ENCODE measurements at regions not wholly inside any gene's neighbourhood (a gene's known extent, or its start where the extent isn't known, plus 50 kb on each side); places are given as distances from the start of the nearest gene placed in this dataset.

GRCh38 chr2:64220894-64221617 lies 76.8 kb upstream of the PELI1 start:
- no peak for DNase-seq (ENCODE audit: low read depth)
- no peak for TF ChIP-seq CTCF (IDR thresholded peaks at IDR 0.05; ENCODE audit: low read depth, low read length, missing control alignments)
- no peak overlapping the region for H3K4me3 ChIP-seq (ENCODE audit: low read depth, low read length)

GRCh38 chr2:64221935-64222334 lies 77.7 kb upstream of the PELI1 start:
- no peak for TF ChIP-seq CTCF (IDR thresholded peaks at IDR 0.05; ENCODE audit: low read depth, low read length, missing control alignments)
- DNase-seq (ENCODE audit: low read depth), result no peak

GRCh38 chr2:64222351-64222750 lies 78.1 kb upstream of the PELI1 start:
- no peak for DNase-seq (ENCODE audit: low read depth)
- H3K4me3 ChIP-seq (ENCODE audit: low read depth, low read length), result no peak overlapping the region
- no peak for TF ChIP-seq CTCF (IDR thresholded peaks at IDR 0.05; ENCODE audit: low read depth, low read length, missing control alignments)

More at GRCh38 chr2:64221935-64222334, 77.7 kb upstream of the PELI1 start:
- H3K4me3 ChIP-seq (ENCODE audit: low read depth, low read length), result no peak overlapping the region

- no peak overlapping the region for H3K4me3 ChIP-seq (ENCODE audit: low read depth, low read length)
- no peak for TF ChIP-seq CTCF (IDR thresholded peaks at IDR 0.05; ENCODE audit: low read depth, low read length, missing control alignments)
- peak; percentile 27 for DNase-seq (ENCODE audit: low read depth)
These were observed 78.8 kb upstream of the PELI1 start for GRCh38 chr2:64223055-64223454.

- no peak for DNase-seq (ENCODE audit: low read depth)
- no peak for TF ChIP-seq CTCF (IDR thresholded peaks at IDR 0.05; ENCODE audit: low read depth, low read length, missing control alignments)
- H3K4me3 ChIP-seq (ENCODE audit: low read depth, low read length), result no peak overlapping the region
These were observed 81.3 kb upstream of the PELI1 start for GRCh38 chr2:64225491-64225890.

GRCh38 chr2:64226611-64227010 lies 82.4 kb upstream of the PELI1 start:
- no peak for DNase-seq (ENCODE audit: low read depth)
- TF ChIP-seq CTCF (IDR thresholded peaks at IDR 0.05; ENCODE audit: low read depth, low read length, missing control alignments), result no peak
- no peak overlapping the region for H3K4me3 ChIP-seq (ENCODE audit: low read depth, low read length)

GRCh38 chr2:64227603-64228125 lies 83.4 kb upstream of the PELI1 start:
- H3K4me3 ChIP-seq (ENCODE audit: low read depth, low read length), result peak overlapping the region; percentile 50
- no peak for TF ChIP-seq CTCF (IDR thresholded peaks at IDR 0.05; ENCODE audit: low read depth, low read length, missing control alignments)
- DNase-seq (ENCODE audit: low read depth), result no peak

Measured in GM12864 (cell line).